Heart right ventricle (tissue), 16 donors: ENCODE measurements at regions not wholly inside any gene's neighbourhood (a gene's known extent, or its start where the extent isn't known, plus 50 kb on each side); places are given as distances from the start of the nearest gene placed in this dataset.
A peak's percentile ranks its signal among the peaks of the same experiment; 100 is the strongest.

Experiments
- ATAC-seq, 8 donors: fragments of 200-7000 bp; cut with Tn5 transposase; one replicate each; pipeline ENCODE4 v1.9.1; 2020; ENCODE audit warnings: mild to moderate bottlenecking in 8 of 8, moderate library complexity in 8 of 8, moderate number of reproducible peaks in 1 of 8
- DNase-seq, 2 donors: peaks; one replicate each; pipeline ENCODE4 v3.0.0-alpha.2; 2020
- H3K27ac ChIP-seq, 10 donors: fragments of 200-600 bp; sonication (generic) in 2 of 10; one replicate each; pipeline versions ENCODE4 v1.5.0 to v1.8.0; 2020 to 2022; ENCODE audit warnings: mild to moderate bottlenecking in 3 of 10
- H3K27me3 ChIP-seq, 7 donors: fragments of 200-600 bp; one replicate each; pipeline ENCODE4 v1.8.0; 2021 to 2022; ENCODE audit warnings: mild to moderate bottlenecking in 2 of 7
- H3K36me3 ChIP-seq, 9 donors: fragments of 200-600 bp; sonication (generic) in 1 of 9; one replicate each; pipeline versions ENCODE4 v1.5.0 to v1.8.0; 2020 to 2022; ENCODE audit warnings: mild to moderate bottlenecking in 2 of 9
- H3K4me1 ChIP-seq, 9 donors: fragments of 200-600 bp; sonication (generic) in 1 of 9; one replicate each; pipeline versions ENCODE4 v1.5.0 to v1.8.0; 2020 to 2022; ENCODE audit warnings: mild to moderate bottlenecking in 4 of 9
- H3K4me3 ChIP-seq, 10 donors: fragments of 200-600 bp; sonication (generic) in 2 of 10; one replicate each; pipeline versions ENCODE4 v1.5.0 to v1.8.0; 2020 to 2022; ENCODE audit warnings: mild to moderate bottlenecking in 7 of 10, moderate library complexity in 2 of 10
- H3K9me3 ChIP-seq, 11 donors: fragments of 200-600 bp in 10 of 11; sonication (generic) in 2 of 11; one replicate each; pipeline versions ENCODE4 v1.5.0 to v1.8.0; 2013 to 2022; ENCODE audit warnings: mild to moderate bottlenecking in 2 of 11, control low read depth in 1 of 11, moderate library complexity in 1 of 11
- CTCF ChIP-seq, 9 donors: fragments of 200-600 bp; sonication (generic) in 2 of 9; IDR thresholded peaks; one replicate each; pipeline versions ENCODE4 v1.5.0 to v1.8.0; 2021 to 2022; ENCODE audit warnings: antibody characterized with exemption in 9 of 9, mild to moderate bottlenecking in 5 of 9, moderate library complexity in 1 of 9
- WGBS, 2 donors: extraction: QIAGEN DNeasy Blood & Tissue Kit; methylation state at CpG; one replicate each; pipeline ENCODE4 v1.1.7; 2013; ENCODE audit warnings: inconsistent platforms in 1 of 2; 5-methylcytosine and 5-hydroxymethylcytosine counted together
- intact Hi-C, 10 donors: fragments of 100-400 bp; cut with DNase I; formaldehyde crosslinking; loops; one replicate each; pipeline versions ENCODE4 v1.11.1 to v1.14.2; 2022
- donor health status: Arrhythmogenic right ventricular cardiomyopathy.
- donor health status: ischemic (EF 13 %, LVEDD 7.1; RV severe dilation, severe dysfunction).
- donor health status: healthy with polysubstance abuse.
- donor health status: DM: no; HTN: yes; CAD: no.
- donor health status: DM: no; HTN: no; CAD: no.
- donor health status: ischemic (EF 25% LVEDD 6.9; RV normal size, moderate dysfunction).
- donor health status: ischemic (EF 25% LVEDD 5.7; RV mildly dilated, moderate dysfunction).
- donor health status: healthy.
- donor health status: DM: yes; HTN: yes; CAD: no.
- donor health status: Ischemic cardiomyopathy.
- donor health status: ischemic (EF 35%, LVEDD 5.7; RV mildly dilated, moderate dysfunction).
- donor health status: nonischemic (EF 11% LVEDD 7.7; RV severe dilation, severe dysfunction).
- donor health status: DM: yes; HTN: yes; CAD: no.
- donor health status: PGD.
- donor health status: ischemic (EF 29% LVEDD 5.4; RV normal size, mild dysfunction).
- donor health status: nonischemic (EF 23%, LVEDD 6.1; RV moderate dilation, normal function).

GRCh38 chr3:137097386-137097785 is 139.6 kb downstream of the IL20RB start:
- Histone ChIP-seq H3K4me3 (no peak overlapping the region), H3K36me3 (no peaks in the 10 kb centered on the region), H3K27me3 (peaks cover 0 to 16% (median 11%) of the 10 kb centered on the region in 7 donors), H3K4me1 (peaks cover 0 to 2% (median 0%) of the 10 kb centered on the region in 9 donors), H3K27ac (no peak overlapping the region), H3K9me3 (peaks cover 0 to 5% (median 0%) of the 10 kb centered on the region in 11 donors)
- DNase-seq (no peak), ATAC-seq (no peak)
- TF ChIP-seq CTCF (IDR thresholded peaks at IDR 0.05), result no peak
- intact Hi-C loops, result no loop called here
- WGBS, 2 donors, result 48 to 53% methylated on average over 3 of the region's 3 CpGs

GRCh38 chr3:137097852-137098251 is 140.1 kb downstream of the IL20RB start:
- TF ChIP-seq CTCF (IDR thresholded peaks at IDR 0.05), result no peak
- intact Hi-C loops, result no loop called here
- 79 to 86% methylated on average over 5 of the region's 5 CpGs for WGBS, 2 donors
- Histone ChIP-seq H3K36me3 (no peaks in the 10 kb centered on the region), H3K4me1 (peaks cover 0 to 2% (median 0%) of the 10 kb centered on the region in 9 donors), H3K4me3 (no peak overlapping the region), H3K9me3 (peaks cover 0 to 5% (median 0%) of the 10 kb centered on the region in 11 donors), H3K27ac (no peak overlapping the region), H3K27me3 (peaks cover 0 to 16% (median 10%) of the 10 kb centered on the region in 7 donors)
- ATAC-seq (no peak), DNase-seq (no peak)

- intact Hi-C loops, result loop anchor here in 7 of 10 donors (10.0 kb wide), 4 partner anchors 595 to 955 kb away; no protein-coding TSS in a partner anchor
- Histone ChIP-seq H3K27me3 (peaks cover 0 to 16% (median 8%) of the 10 kb centered on the region in 7 donors), H3K27ac (no peak overlapping the region), H3K4me3 (no peak overlapping the region), H3K36me3 (no peaks in the 10 kb centered on the region), H3K9me3 (peaks cover 0 to 5% (median 0%) of the 10 kb centered on the region in 11 donors), H3K4me1 (peaks cover 0 to 2% (median 0%) of the 10 kb centered on the region in 9 donors)
- 78 to 81% methylated on average over 3 of the region's 3 CpGs for WGBS, 2 donors
- ATAC-seq, result peak in 3 of 8 donors; percentile 44 to 67 (median 51)
- DNase-seq, result no peak
- no peak for TF ChIP-seq CTCF (IDR thresholded peaks at IDR 0.05)
Observed at GRCh38 chr3:137099364-137100219, 141.8 kb downstream of the IL20RB start.

- no peak for TF ChIP-seq CTCF (IDR thresholded peaks at IDR 0.05)
- H3K4me3 ChIP-seq, result no peak overlapping the region
- WGBS, 2 donors, result 92 to 96% methylated on average over 1 of the region's 1 CpG
- no peak for ATAC-seq
- intact Hi-C loops, result loop anchor here in 7 of 10 donors (10.0 kb wide), 4 partner anchors 594 to 954 kb away; no protein-coding TSS in a partner anchor
- no peak overlapping the region for H3K27ac ChIP-seq
- H3K4me1 ChIP-seq, result peaks cover 0 to 2% (median 0%) of the 10 kb centered on the region in 9 donors
- DNase-seq, result no peak
- H3K9me3 ChIP-seq, result peaks cover 0 to 5% (median 0%) of the 10 kb centered on the region in 11 donors
- peaks cover 0 to 16% (median 8%) of the 10 kb centered on the region in 7 donors for H3K27me3 ChIP-seq
- no peaks in the 10 kb centered on the region for H3K36me3 ChIP-seq
Observed at GRCh38 chr3:137100326-137100725, 142.5 kb downstream of the IL20RB start.
